DOHH2 (cell line): ENCODE measurements at regions not wholly inside any gene's neighbourhood (a gene's known extent, or its start where the extent isn't known, plus 50 kb on each side); places are given as distances from the start of the nearest gene placed in this dataset.

Source experiments
- EZH2phosphoT487 ChIP-seq: fragments of 200-600 bp; sonication (generic); IDR thresholded peaks from 2 replicates; pipeline ENCODE4 v1.6.1; 2017; ENCODE audit warnings: borderline replicate concordance, mild to moderate bottlenecking, antibody characterized with exemption, low read length, moderate library complexity, mixed read lengths
- TF ChIP-seq, protein P1 (sequence below): fragments of 200-600 bp; sonication (generic); IDR thresholded peaks from one replicate; pipeline ENCODE4 v1.5.1; 2014; ENCODE audit warnings: antibody characterized with exemption, mild to moderate bottlenecking, low read depth, low read length; ENCODE audit not compliant: poor library complexity, severe bottlenecking

DNA sequence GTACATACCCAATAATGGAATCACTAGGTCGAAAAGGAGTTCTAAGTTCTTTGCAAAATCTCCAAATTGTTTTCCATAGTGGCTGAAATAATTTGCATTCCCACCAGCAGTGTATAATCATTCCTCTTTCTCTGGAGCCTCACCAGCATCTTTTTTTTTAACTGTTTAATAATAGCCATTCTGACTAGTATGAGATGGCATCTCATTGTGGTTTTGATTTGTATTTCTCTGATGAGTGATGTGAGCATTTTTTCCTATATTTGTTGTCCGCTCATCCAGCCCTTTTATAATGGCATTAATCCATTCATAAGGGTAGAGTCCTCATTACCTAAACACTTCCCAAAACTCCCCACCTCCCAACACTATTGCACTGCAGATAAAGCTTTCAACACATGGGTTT is 278.3 kb downstream of the SEC23A start:
- TF ChIP-seq EZH2phosphoT487 = no peak
- TF ChIP-seq, protein P1, sequence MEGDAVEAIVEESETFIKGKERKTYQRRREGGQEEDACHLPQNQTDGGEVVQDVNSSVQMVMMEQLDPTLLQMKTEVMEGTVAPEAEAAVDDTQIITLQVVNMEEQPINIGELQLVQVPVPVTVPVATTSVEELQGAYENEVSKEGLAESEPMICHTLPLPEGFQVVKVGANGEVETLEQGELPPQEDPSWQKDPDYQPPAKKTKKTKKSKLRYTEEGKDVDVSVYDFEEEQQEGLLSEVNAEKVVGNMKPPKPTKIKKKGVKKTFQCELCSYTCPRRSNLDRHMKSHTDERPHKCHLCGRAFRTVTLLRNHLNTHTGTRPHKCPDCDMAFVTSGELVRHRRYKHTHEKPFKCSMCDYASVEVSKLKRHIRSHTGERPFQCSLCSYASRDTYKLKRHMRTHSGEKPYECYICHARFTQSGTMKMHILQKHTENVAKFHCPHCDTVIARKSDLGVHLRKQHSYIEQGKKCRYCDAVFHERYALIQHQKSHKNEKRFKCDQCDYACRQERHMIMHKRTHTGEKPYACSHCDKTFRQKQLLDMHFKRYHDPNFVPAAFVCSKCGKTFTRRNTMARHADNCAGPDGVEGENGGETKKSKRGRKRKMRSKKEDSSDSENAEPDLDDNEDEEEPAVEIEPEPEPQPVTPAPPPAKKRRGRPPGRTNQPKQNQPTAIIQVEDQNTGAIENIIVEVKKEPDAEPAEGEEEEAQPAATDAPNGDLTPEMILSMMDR = no peak
